Tibial nerve (tissue), 4 donors: ENCODE measurements at regions not wholly inside any gene's neighbourhood (a gene's known extent, or its start where the extent isn't known, plus 50 kb on each side); places are given as distances from the start of the nearest gene placed in this dataset.

Experiments
- EP300 ChIP-seq, 2 donors: sonication (generic); formaldehyde crosslinking; IDR thresholded peaks; one replicate each; pipeline ENCODE4 v1.6.1; 2017; ENCODE audit warnings: antibody characterized with exemption in 2 of 2, mild to moderate bottlenecking in 1 of 2
- POLR2A ChIP-seq, 2 donors: fragments of 450-650 bp; IDR thresholded peaks; one replicate each; pipeline ENCODE4 v1.6.1; 2017; ENCODE audit warnings: antibody characterized with exemption in 2 of 2, mild to moderate bottlenecking in 2 of 2, moderate library complexity in 2 of 2
- TF ChIP-seq, protein P1 (sequence below), 5 experiments: fragments of 200-600 bp in 3 of 5; fragments of 450-650 bp in 2 of 5; sonication (generic) in 3 of 5; IDR thresholded peaks; one replicate each; pipeline ENCODE4 v1.5.1; 2016 to 2019; ENCODE audit warnings: antibody characterized with exemption in 5 of 5, mild to moderate bottlenecking in 3 of 5, moderate library complexity in 2 of 5

DNA sequence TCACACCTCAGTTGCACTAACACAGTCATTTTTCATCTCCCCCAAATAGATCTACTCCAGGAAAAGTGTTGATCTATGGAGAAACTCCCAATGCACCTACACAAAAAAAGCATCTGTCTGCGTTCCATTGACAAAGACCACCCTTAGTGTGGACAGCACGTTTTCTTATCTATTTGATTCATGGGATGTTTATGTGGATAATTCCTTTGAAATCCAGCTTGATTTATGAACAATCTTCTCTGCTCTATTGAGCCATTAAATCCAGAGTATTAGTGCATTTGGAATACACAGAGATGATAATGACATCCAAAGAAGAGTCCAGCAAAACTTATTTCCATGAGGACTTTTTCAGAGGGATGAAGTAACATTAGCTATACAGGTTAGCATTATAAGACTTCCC is 1221.9 kb upstream of the NXPH2 start:
- TF ChIP-seq, protein P1, sequence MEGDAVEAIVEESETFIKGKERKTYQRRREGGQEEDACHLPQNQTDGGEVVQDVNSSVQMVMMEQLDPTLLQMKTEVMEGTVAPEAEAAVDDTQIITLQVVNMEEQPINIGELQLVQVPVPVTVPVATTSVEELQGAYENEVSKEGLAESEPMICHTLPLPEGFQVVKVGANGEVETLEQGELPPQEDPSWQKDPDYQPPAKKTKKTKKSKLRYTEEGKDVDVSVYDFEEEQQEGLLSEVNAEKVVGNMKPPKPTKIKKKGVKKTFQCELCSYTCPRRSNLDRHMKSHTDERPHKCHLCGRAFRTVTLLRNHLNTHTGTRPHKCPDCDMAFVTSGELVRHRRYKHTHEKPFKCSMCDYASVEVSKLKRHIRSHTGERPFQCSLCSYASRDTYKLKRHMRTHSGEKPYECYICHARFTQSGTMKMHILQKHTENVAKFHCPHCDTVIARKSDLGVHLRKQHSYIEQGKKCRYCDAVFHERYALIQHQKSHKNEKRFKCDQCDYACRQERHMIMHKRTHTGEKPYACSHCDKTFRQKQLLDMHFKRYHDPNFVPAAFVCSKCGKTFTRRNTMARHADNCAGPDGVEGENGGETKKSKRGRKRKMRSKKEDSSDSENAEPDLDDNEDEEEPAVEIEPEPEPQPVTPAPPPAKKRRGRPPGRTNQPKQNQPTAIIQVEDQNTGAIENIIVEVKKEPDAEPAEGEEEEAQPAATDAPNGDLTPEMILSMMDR (IDR thresholded peaks at IDR 0.05): no peak
- TF ChIP-seq POLR2A (IDR thresholded peaks at IDR 0.05) (no peak), EP300 (IDR thresholded peaks at IDR 0.05) (no peak)
